Stomach (tissue), 4 donors: ENCODE measurements at regions not wholly inside any gene's neighbourhood (a gene's known extent, or its start where the extent isn't known, plus 50 kb on each side); places are given as distances from the start of the nearest gene placed in this dataset.

ENCODE experiments used
- EP300 ChIP-seq: sonication (generic); formaldehyde crosslinking; IDR thresholded peaks from one replicate; pipeline ENCODE4 v1.6.1; 2017; ENCODE audit warnings: antibody characterized with exemption
- POLR2A ChIP-seq, 4 donors: fragments of 450-650 bp; IDR thresholded peaks; one replicate each; pipeline ENCODE4 v1.6.1; 2016; ENCODE audit warnings: antibody characterized with exemption in 4 of 4, control low read depth in 2 of 4, mild to moderate bottlenecking in 1 of 4, moderate library complexity in 1 of 4
- POLR2AphosphoS5 ChIP-seq, 3 donors: sonication (generic); formaldehyde crosslinking; IDR thresholded peaks; one replicate each; pipeline ENCODE4 v1.6.1; 2016; ENCODE audit warnings: antibody characterized with exemption in 3 of 3
- TF ChIP-seq, protein P1 (sequence below), 7 experiments: fragments of 450-650 bp in 4 of 7; fragments of 200-600 bp in 3 of 7; sonication (generic) in 3 of 7; IDR thresholded peaks; one replicate each; pipeline ENCODE4 v1.5.1; 2016 to 2019; ENCODE audit warnings: antibody characterized with exemption in 7 of 7, control low read depth in 2 of 7, mild to moderate bottlenecking in 1 of 7

DNA sequence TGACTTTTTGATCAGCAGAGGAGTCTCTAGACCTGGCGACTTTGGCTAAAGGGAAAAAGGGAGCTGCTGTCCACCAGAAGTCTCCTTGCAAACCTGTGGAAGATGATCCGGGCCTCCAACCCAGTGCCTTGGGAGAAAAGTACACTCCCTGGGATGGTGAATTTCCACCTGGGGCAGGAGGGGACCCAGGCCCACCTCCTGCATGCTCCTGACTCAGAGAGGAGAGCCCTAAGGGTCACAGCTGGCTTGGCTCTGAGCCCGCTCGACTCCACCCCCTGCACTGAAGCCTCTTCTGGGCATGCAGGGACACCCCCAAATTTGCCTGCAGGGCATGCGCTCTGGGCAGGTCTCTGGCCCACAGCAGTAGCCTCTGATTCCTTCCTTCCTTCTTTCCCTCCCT, 66.5 kb downstream of the PDCL3 start:
- TF ChIP-seq, protein P1, sequence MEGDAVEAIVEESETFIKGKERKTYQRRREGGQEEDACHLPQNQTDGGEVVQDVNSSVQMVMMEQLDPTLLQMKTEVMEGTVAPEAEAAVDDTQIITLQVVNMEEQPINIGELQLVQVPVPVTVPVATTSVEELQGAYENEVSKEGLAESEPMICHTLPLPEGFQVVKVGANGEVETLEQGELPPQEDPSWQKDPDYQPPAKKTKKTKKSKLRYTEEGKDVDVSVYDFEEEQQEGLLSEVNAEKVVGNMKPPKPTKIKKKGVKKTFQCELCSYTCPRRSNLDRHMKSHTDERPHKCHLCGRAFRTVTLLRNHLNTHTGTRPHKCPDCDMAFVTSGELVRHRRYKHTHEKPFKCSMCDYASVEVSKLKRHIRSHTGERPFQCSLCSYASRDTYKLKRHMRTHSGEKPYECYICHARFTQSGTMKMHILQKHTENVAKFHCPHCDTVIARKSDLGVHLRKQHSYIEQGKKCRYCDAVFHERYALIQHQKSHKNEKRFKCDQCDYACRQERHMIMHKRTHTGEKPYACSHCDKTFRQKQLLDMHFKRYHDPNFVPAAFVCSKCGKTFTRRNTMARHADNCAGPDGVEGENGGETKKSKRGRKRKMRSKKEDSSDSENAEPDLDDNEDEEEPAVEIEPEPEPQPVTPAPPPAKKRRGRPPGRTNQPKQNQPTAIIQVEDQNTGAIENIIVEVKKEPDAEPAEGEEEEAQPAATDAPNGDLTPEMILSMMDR (IDR thresholded peaks at IDR 0.05): no peak
- TF ChIP-seq POLR2AphosphoS5 (IDR thresholded peaks at IDR 0.05): no peak
- no peak for TF ChIP-seq POLR2A (IDR thresholded peaks at IDR 0.05)
- TF ChIP-seq EP300: no peak
